ENCODE measurements at regions not wholly inside any gene's neighbourhood (a gene's known extent, or its start where the extent isn't known, plus 50 kb on each side); places are given as distances from the start of the nearest gene placed in this dataset.

GRCh38 chr9:15073620-15074019 is 163.4 kb upstream of the FREM1 start:
- no peaks in the 10 kb centered on the region for H3K36me3 ChIP-seq (ENCODE audit: control insufficient read depth in 4 of 4, insufficient read depth in 3 of 4, low read depth in 1 of 4, low read length in 3 of 4)
- H3K4me3 ChIP-seq (ENCODE audit: low read depth in 1 of 3, low read length in 3 of 3): no peak overlapping the region
- 78% methylated on average over 2 of the region's 2 CpGs for WGBS
- no peak for DNase-seq (ENCODE audit: low spot score)
- H3K9ac ChIP-seq (ENCODE audit: low read depth in 1 of 2, low read length in 2 of 2): no peak overlapping the region
- no peak overlapping the region for H3K27ac ChIP-seq (ENCODE audit: low read depth in 1 of 2, low read length in 2 of 2)
- H3K4me1 ChIP-seq (ENCODE audit: control insufficient read depth in 4 of 4, insufficient read depth in 4 of 4, low read length in 3 of 4): no peaks in the 10 kb centered on the region
- peaks cover 0 to 12% (median 0%) of the 10 kb centered on the region in 4 donors for H3K27me3 ChIP-seq (ENCODE audit: control insufficient read depth in 4 of 4, insufficient read depth in 4 of 4, low read length in 3 of 4)
- no peak for TF ChIP-seq FOXA2 (IDR thresholded peaks at IDR 0.05)
- TF ChIP-seq, protein P1, sequence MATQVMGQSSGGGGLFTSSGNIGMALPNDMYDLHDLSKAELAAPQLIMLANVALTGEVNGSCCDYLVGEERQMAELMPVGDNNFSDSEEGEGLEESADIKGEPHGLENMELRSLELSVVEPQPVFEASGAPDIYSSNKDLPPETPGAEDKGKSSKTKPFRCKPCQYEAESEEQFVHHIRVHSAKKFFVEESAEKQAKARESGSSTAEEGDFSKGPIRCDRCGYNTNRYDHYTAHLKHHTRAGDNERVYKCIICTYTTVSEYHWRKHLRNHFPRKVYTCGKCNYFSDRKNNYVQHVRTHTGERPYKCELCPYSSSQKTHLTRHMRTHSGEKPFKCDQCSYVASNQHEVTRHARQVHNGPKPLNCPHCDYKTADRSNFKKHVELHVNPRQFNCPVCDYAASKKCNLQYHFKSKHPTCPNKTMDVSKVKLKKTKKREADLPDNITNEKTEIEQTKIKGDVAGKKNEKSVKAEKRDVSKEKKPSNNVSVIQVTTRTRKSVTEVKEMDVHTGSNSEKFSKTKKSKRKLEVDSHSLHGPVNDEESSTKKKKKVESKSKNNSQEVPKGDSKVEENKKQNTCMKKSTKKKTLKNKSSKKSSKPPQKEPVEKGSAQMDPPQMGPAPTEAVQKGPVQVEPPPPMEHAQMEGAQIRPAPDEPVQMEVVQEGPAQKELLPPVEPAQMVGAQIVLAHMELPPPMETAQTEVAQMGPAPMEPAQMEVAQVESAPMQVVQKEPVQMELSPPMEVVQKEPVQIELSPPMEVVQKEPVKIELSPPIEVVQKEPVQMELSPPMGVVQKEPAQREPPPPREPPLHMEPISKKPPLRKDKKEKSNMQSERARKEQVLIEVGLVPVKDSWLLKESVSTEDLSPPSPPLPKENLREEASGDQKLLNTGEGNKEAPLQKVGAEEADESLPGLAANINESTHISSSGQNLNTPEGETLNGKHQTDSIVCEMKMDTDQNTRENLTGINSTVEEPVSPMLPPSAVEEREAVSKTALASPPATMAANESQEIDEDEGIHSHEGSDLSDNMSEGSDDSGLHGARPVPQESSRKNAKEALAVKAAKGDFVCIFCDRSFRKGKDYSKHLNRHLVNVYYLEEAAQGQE (IDR thresholded peaks at IDR 0.05): no peak
- TF ChIP-seq SP1 (IDR thresholded peaks at IDR 0.05): no peak
- no peak for TF ChIP-seq FOXA1 (IDR thresholded peaks at IDR 0.05)
- no peak for TF ChIP-seq CTCF (IDR thresholded peaks at IDR 0.05; ENCODE audit: low read depth, low read length, missing input control)
- TF ChIP-seq YY1 (IDR thresholded peaks at IDR 0.05): no peak
- TF ChIP-seq GABPA (IDR thresholded peaks at IDR 0.05 in 1 of 2, conservative IDR thresholded peaks at IDR 0.05 in 1 of 2): no peak
- no peak for TF ChIP-seq ZBTB33 (IDR thresholded peaks at IDR 0.05)
- TF ChIP-seq JUND (IDR thresholded peaks at IDR 0.05): no peak
- no peak for TF ChIP-seq TAF1 (conservative IDR thresholded peaks at IDR 0.05)
- TF ChIP-seq RXRA (IDR thresholded peaks at IDR 0.05): no peak
- no peak for TF ChIP-seq HNF4G (IDR thresholded peaks at IDR 0.05)
- no peak for TF ChIP-seq RAD21 (IDR thresholded peaks at IDR 0.05)
- TF ChIP-seq NR2F2 (IDR thresholded peaks at IDR 0.05): no peak
- no peak for TF ChIP-seq HNF4A (conservative IDR thresholded peaks at IDR 0.05)
- TF ChIP-seq, protein P2, sequence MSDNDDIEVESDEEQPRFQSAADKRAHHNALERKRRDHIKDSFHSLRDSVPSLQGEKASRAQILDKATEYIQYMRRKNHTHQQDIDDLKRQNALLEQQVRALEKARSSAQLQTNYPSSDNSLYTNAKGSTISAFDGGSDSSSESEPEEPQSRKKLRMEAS (IDR thresholded peaks at IDR 0.05): no peak
- no peak for TF ChIP-seq ATF3 (IDR thresholded peaks at IDR 0.05)
- no peak for TF ChIP-seq EGR1 (IDR thresholded peaks at IDR 0.05; ENCODE audit: low read depth in 2 of 2)
- H3K9me3 ChIP-seq (ENCODE audit: control insufficient read depth in 4 of 4, low read length in 3 of 4): peaks cover 0 to 2% (median 0%) of the 10 kb centered on the region in 4 donors

Measured in liver (tissue), 8 donors.